ENCODE measurements at regions not wholly inside any gene's neighbourhood (a gene's known extent, or its start where the extent isn't known, plus 50 kb on each side); places are given as distances from the start of the nearest gene placed in this dataset.
A peak's percentile ranks its signal among the peaks of the same experiment; 100 is the strongest.
"Not testable (repeated sequence)": the region's sequence is repeated elsewhere in the genome, so short reads cannot be mapped to it uniquely, and the experiment has no call there.

DNA sequence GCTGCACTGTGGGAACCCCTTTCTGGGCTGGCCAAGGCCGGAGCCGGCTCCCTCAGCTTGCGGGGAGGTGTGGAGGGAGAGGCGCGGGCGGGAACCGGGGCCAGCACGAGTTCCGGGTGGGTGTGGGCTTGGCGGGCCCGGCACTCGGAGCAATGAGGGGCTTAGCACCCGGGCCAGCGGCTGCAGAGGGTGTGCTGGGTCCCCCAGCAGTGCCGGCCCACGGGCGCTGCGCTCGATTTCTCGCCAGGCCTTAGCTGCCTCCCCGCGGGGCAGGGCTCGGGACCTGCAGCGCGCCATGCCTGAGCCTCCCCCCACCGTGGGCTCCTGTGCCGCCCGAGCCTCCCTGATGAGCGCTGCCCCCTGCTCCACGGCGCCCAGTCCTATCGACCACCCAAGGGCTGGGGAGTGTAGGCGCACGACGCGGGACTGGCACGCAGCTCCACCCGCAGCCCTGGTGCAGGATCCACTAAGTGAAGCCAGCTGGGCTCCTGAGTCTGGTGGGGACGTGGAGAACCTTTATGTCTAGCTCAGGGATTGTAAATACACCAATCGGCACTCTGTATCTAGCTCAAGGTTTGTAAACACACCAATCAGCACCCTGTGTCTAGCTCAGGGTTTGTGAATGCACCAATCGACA is 180.8 kb upstream of the OTX2 start:
- not testable (repeated sequence) for DNase-seq

DNA sequence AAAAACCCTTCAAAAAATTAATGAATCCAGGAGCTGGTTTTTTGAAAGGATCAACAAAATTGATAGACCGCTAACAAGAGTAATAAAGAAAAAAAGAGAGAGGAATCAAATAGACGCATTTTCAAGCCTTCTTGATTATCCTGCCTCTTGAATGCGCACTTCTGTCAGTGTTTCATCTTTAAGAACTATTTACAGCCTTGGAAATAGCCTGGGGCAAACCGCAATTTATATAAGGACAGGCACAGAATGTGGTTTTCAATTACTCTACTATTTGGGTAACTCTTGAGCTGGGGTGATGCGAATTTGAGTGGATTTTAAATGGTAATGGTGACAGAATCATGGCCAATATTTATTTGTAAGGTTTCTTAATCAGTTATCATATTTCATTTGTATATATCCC is 179.1 kb upstream of the OTX2 start:
- DNase-seq: no peak

DNA sequence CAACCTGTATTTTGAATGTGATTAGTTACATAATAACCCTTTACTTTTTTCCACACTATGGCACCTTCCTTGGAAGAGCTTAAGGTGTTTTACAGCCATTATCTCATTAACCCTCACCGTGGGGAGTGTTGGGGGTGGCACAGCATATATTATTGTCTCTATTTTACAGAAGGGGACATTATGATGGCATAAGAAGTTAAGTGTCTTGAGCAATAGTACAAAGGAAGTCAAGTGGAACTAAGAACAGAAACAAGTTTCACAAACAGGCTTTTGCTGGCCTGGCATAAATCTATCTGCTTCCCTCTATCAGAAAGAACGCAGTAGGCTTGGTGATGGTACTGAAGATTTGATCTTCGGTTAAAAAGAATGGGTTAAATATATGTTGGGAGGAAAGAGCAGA is 169.7 kb upstream of the OTX2 start:
- no peak for DNase-seq

DNA sequence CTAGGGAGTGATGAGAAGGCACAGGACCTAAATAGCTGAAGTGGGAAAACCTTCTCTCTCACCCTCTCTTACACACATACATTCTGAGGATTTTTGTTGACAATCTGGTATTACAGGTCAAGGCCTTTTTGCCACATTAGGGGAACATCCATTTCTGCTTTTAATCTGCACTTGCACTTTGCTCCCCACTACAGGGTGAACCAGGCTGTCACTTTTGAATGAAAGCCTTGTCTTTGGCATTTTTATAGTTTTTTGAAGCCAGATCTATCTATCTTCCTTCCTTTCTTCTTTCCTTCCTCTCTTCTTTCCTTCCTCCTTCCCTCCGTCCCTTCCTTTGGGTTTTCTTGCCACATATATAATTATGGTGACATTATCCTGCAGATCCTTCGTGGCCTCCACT is 165.9 kb upstream of the OTX2 start:
- DNase-seq: no peak

DNA sequence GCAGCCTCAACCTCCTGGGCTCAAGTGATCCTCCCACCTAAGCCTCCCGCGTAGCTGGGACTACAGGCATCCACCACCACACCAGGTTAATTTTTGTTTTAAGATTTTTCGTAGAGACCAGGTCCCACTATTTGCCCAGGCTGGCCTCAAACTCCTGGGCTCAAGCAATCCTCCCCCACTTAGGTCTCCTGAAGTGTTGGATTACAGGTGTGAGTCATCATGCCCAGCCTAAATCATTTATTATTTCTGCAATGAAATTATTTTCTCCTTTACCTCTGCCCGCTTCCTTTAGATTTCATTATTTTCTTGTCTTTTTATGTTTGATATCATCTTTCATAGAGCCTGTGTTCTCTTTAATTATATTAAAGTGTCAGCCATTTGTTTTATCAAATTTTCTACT is 165.2 kb upstream of the OTX2 start:
- DNase-seq: no peak

DNA sequence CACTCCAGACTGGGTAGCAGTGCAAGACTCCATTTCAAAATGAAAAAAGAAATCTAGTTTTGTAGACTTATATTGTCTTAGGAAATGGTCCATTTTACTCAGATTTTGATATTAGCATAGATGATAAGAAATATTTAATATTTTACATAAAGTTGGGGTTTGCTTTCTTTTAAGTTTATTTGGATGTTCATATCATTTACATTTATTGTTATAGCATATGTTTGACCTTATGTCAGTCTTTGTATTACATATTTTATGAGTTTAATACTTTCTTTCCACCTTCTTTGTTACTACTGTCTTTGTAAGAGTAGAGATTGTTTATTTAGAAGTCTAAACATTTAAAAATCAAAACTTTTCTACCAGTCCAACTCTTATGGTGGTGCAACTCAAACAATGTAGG is 162.7 kb upstream of the OTX2 start:
- no peak for DNase-seq

DNA sequence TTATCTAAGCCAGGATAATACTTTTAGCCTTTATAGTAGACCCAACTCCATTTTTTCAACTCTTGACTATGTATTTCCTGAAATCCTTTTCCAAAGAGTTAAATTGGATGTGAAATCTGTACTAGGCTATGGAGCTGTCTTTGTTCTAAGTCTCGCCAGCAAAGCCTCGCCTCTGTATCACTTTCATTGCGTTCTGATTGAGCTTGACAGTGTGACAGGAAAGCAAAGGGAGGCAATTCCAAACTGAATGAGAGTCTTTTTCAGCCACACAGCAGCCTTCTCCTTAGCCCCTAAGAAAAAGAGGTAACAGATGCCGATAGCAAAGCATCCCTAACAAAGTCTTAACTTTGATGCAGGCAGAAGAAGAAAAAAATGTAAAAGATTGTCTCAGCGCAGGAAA is 154.6 kb upstream of the OTX2 start:
- DNase-seq: no peak

DNA sequence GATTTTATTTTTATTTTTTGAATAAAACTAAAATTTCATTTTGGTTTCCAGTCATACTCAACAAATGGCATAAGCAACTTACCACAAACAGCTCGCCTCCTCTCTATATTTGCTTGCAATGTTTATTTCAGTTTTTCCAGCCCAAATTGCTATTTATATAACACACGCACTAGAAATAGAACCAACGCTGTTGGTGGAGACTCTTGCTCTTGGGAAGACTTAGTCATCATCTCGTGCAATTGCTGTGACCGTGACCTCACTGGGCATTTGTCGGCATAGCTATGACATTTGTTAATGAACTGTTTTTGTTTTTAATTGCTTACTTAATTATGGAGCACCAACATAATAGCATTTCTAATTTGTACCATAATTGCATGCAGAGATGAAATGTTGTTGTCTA is 153.1 kb upstream of the OTX2 start:
- DNase-seq: no peak

DNA sequence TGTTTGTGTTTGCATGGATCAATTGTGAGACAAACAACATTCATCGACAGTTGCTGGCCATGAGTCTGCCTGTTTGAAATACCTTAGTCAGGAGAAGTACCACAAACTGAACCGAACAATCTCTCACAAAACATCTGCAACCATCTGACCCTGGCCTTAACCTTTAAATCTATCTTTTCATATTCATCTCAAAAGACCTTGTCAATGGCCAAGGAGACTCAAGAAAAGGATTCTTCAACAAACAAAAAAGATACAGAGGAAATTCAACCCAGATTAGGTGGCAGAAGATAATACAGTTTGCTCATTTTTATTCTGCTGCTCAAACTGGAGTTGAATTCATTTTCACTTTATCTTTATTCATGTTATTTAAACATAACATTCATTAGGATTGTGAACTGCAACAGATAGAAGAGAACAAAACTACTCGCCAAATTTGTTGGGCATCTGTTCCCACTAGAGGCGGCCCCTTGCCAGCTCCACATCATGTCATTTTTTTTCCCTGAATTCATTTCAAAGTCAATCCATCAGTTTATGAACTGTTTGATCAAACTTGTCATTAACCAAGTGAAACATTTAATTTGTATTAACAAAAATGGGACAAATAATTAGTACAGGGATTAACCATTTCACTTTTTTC is 152.3 kb upstream of the OTX2 start:
- no peak for DNase-seq

DNA sequence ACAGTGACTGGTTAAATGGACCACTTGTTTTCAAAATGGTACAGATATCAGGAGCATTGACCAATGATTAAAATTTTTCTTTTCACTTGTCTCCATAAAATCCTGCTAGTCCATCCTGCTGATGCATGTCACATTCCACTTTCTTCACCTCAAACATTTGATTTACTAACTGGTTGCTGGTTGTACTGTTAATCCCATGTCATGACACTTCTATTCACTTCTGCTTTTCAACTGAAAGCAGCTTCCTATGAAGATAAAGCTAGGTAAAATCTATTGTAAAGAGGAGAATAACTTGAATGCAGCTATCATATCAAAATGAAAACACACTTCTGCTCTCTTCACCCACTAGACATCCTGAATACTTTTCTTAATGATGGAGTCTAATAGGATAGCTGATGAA is 149.6 kb upstream of the OTX2 start:
- no peak for DNase-seq

DNA sequence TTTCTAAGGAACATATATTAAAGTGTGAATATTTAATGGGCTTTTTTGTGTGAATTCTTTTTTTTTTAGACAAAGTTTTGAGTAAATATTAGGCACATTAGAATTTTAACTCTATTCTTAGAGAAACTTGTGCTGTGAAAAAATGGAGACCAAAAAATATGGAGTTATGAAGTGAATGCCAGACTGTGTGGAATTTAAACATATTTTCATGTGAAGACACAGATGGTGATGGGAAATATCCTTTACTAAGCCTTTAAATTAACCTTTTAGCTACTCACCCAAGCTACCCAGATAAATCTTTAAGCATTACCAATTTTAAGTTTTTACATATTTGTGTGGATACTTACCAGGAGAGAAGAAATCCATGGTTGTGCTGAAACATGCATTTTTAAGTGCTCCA is 148.8 kb upstream of the OTX2 start:
- DNase-seq: no peak

DNA sequence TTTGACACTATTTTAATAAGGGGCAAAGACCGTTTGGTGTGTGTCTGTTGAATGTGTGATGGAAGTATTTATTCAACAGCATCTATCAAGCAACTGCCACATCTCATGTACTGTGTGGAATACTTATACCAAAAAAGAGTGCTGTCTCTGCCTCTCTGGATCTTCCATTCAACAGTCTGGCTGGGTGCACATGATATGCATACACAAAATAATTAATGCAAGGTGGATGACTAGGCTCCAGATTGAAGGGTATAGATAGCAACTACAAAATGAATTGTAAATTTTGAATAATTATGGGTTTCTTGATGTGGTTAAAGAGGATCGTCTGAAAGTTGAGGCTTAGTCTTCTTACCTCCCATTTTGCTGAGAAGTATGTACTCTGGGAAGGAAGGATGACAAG is 145.9 kb upstream of the OTX2 start:
- no peak for DNase-seq

DNA sequence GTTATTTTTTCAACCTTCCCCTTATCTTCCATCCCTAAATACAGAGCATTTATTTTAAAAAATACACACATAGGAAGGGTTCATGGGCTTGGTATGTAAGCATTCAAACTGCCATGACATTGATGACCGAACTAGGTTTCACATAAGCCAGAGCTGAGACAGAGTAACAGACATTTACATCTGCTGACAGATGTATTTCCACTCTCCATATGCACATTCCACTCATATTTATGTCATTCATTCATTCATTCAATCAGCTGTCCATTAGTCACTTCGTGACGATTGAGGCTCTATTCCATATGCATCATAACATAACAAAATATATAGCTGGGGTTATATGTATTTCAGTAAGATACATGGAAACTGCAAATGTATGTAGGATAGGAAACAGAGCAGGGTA is 145.5 kb upstream of the OTX2 start:
- DNase-seq: no peak

DNA sequence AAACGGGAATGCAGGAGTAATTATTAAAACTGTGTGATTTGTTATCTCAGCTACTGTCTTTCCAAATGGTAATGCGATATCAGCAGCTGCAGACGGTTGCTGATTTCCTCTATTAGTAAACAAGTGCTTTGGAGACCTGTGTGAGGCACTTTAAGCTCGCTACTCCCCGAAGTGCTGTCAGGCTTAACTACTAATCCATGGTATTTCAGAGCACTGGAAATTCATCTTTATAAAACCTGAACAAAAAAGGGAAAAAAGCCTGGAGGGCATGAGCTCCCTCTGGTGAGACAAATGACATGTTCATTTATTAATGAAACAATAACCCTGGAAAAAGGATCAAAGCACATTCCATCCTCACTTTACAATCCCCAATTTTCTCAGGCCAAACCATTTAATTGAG is 143.6 kb upstream of the OTX2 start:
- DNase-seq: no peak

DNA sequence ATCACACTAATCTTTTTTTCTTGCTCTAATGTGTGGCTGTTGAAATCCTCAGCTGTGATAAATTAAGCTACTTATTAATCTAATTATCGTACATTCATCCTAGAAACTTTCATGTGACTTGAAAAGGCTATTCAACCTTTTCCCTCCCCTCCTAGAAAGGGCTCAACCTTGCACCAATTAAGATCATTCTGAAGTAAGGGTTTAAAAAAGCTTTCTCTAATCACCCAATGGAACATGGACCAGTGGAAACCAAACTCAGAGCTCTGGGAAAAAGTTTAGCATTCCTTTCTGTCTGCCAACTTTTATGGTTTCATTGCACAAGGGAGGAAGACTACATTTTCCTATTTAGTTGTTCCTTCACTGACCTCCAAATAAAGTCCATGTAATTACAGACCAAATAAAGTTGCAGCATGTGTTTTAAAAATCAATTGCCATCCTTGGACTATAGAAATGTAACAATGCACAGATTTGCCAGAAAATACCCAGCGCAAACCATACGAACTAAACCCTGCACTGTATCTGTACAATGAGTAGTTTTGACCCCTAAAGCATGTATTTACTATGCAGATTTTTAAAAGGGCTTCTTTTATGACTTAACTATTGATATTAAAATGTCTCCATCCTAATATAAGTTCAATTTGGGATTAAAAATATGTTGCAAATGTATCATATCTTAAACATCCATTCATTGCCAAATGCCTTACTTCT is 142.6 kb upstream of the OTX2 start:
- no peak for DNase-seq

DNA sequence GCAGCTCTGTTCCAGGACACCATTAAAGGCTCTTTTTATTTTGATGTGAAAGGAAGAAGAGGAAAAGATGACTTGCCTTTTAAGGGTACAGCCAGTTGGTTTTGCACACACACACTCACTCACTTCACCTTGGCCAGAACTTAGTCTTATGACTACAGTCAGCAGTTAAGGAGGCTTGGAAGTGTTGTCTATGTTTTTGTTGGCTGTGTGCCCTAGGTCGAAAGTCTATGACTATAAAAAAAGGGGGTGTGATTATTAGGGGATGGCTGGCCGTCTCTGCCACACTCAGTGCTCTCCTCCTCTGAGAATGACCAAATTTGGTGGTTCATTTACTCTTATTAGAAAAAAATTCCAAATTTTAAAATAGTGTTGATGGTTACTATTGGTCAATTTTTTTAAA is 139.5 kb upstream of the OTX2 start:
- no peak for DNase-seq

DNA sequence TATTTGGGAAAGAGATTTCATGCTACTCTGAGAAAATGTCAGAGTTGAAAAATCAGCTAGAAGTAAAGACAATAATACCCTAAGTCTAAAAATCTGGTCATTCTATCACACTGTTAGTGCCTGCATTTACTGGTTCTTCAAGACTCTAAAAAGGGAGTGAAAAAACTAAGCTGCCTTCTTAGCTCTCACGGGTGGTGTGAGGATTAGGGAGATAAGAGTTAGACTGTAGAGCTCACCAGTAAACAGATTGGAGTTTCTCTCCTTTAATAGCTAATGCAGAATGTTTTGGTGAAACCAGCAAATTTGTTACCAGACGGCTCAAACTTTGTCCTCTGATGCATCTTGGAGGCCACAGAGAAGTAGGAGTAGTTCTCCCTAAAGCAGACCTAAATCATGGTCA is 135.0 kb upstream of the OTX2 start:
- DNase-seq: no peak

DNA sequence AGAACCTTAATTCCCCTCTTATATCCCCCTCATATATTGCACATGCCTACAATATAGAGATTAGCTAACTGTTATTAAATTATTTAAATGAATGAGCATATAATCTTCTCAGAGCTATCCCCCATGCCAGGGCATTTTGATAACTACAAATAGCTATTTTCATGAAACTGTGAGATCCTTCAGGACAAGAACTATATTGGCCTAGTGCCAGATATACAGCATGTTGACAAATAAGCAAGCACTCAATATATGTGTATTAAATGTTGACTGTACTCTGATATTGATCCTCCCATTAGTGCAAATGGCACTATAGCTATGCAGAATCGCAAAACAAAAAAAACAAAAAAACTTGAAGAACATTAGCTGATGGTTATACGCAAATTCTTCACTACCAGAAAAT is 134.1 kb upstream of the OTX2 start:
- DNase-seq: no peak

DNA sequence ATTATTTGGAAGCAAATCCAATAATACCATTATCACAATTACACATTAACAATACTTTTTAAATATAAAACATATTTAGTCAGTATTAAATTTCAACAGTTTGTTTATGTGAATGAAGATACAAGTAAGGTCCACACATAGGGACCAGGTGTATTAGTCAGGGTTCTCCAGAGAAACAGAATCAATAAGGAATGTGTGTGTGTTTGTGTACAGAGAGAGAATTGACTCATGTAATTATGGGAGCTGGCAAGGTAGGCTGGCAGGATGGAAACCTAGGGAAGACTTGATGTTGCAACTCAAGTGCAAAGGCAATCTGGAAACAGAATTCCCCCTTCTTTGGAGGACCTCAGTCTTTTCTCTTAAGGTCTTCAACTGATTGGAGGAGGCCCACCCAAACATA is 123.2 kb upstream of the OTX2 start:
- DNase-seq: peak; percentile 33

DNA sequence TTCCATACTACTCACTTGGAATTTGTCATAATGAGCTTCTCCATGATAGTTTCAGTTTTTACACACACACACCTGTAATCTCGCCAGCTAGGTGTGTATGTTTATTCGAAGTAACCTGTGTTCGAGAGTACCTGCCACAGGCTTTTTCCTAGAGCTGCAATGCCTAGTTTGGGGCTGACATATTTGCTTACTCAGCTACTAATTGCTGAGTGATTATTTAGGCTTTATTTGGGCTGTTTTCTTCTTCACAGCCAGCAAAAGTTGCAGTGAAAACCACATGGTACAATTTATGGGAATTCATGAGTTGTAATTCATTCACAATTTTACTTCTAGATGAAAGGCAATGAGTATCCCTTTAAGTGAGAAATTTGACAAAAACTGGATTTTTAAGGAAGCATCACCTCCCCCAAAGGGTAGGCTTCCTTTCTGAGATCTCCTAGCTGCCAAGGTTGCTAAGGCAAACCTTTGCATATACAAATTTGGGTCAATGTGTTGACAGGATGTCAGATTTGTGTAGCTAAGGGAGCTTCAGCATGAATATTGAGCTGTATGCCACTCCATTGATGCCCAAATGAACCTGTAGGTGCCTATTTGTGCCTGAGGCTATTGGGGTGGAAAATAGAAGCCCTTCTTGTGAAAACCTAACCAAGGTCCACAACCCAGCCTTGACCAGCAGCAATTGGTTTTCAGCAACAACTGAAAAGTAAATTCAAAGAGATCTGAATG is 108.7 kb upstream of the OTX2 start:
- no peak for DNase-seq

DNA sequence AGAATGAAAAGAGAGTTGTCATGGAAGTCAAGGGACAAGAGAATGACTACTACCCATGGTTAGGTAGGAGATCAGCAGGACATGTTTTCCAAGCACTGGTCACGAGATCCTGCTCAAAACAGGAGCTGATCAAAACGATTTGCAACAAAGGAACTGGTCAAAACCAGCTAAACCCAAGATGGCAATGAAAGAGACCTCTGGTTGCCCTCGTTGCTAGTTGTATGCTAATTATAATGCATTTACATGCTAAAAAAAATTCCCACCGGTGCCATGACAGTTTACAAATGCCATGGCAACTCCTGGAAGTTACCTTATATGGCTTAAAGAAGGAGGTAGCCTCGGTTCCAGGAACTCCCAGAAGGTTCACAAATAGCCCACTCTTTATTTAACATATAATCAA is 95.0 kb upstream of the OTX2 start:
- DNase-seq: no peak

DNA sequence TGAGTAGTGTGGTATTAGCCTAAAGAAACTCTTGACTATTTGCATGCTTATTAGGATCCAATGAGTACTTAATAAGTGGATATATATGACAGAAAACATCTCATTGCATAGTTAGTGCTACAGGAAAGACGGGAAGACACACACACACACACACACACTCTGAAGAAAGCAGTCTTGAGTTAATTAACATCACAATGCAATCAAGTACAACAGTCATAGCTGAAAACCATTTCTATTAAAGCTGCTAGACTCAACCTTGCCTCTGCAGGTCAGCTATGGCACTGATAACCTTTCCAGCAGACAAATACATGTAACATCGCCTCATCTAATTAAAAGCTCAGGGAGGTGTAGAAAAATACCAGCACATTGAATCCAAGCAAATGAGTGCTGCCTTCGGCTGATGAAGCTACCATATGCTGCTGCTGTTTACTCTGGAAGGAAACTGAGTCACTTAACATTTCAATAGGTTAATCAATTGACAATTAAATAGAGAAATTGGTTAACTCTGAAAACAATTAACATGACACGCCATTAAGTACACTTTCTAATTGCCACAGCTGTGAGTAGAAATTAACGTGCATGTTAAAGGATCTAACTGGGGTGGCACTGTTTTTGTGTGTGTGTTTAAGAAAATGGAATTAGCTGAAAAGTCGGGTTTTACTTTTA is 93.2 kb upstream of the OTX2 start:
- DNase-seq: no peak

DNA sequence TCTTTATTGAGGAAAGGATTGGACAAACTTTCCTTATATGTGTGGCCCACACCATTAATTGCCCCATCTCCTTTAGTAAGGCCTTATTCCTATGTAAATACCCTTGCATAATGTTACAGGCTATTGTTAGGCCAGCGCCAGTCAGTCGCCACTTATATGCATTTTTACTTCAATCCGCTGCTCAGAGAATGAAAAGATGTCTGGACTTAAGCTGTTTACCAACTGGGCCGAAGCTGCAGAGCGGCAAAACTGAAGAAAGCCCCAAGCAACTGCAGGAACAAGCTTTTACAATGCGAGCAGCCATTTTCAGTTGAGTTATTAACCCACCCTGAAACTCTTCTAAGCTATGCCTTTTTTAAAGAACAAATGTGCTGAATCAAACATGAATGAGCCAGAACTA is 92.1 kb upstream of the OTX2 start:
- no peak for DNase-seq

DNA sequence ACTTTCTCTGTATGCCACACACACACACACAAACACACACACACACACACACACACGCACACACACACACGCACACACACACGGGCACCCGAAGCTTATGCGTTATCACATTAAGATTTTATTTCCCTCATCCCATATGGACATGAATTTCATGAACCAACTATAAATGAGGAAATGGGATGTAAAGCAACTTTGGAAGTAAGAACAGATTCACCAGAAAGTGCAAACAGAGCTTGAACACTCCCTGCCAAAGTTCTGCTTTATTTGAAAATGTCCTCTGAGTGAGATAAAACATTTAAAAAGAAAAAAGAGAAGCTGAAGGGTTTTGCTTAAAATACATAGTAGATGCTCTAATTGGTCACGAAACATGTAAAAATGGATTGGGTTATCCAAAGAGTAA is 90.4 kb upstream of the OTX2 start:
- no peak for DNase-seq

Measured in COR-L47 (cell line).